Effector memory CD4-positive, alpha-beta T cell (primary cell): ENCODE measurements at regions not wholly inside any gene's neighbourhood (a gene's known extent, or its start where the extent isn't known, plus 50 kb on each side); places are given as distances from the start of the nearest gene placed in this dataset.
"Not testable (repeated sequence)": the region's sequence is repeated elsewhere in the genome, so short reads cannot be mapped to it uniquely, and the experiment has no call there.

ENCODE experiments used
- DNase-seq, 3 donors: peaks; one replicate each; pipeline ENCODE4 v3.0.0-alpha.2; 2020
- H3K27ac ChIP-seq: 2 replicates; pipeline ENCODE4 v1.7.0; 2013; ENCODE audit warnings: mild to moderate bottlenecking, low read length, moderate library complexity; ENCODE audit not compliant: insufficient read depth, poor library complexity, severe bottlenecking
- H3K27me3 ChIP-seq: replicated peaks from 2 replicates; pipeline ENCODE4 v1.7.0; 2013; ENCODE audit warnings: mild to moderate bottlenecking, low read length; ENCODE audit not compliant: insufficient read depth, control insufficient read depth, poor library complexity, severe bottlenecking
- H3K36me3 ChIP-seq: 2 replicates; pipeline ENCODE4 v1.7.0; 2013; ENCODE audit warnings: mild to moderate bottlenecking, low read length, moderate library complexity; ENCODE audit not compliant: control insufficient read depth, insufficient read depth
- H3K4me1 ChIP-seq: 2 replicates; pipeline ENCODE4 v1.7.0; 2013; ENCODE audit warnings: low read length, mild to moderate bottlenecking; ENCODE audit not compliant: control insufficient read depth, insufficient read depth, poor library complexity, severe bottlenecking
- H3K4me3 ChIP-seq: 2 replicates; pipeline ENCODE4 v1.7.0; 2013; ENCODE audit warnings: low read length, low read depth, mild to moderate bottlenecking; ENCODE audit not compliant: insufficient read depth, poor library complexity, severe bottlenecking
- H3K9me3 ChIP-seq: 2 replicates; pipeline ENCODE4 v1.7.0; 2013; ENCODE audit warnings: mild to moderate bottlenecking, low read length, moderate library complexity; ENCODE audit not compliant: control insufficient read depth

DNA sequence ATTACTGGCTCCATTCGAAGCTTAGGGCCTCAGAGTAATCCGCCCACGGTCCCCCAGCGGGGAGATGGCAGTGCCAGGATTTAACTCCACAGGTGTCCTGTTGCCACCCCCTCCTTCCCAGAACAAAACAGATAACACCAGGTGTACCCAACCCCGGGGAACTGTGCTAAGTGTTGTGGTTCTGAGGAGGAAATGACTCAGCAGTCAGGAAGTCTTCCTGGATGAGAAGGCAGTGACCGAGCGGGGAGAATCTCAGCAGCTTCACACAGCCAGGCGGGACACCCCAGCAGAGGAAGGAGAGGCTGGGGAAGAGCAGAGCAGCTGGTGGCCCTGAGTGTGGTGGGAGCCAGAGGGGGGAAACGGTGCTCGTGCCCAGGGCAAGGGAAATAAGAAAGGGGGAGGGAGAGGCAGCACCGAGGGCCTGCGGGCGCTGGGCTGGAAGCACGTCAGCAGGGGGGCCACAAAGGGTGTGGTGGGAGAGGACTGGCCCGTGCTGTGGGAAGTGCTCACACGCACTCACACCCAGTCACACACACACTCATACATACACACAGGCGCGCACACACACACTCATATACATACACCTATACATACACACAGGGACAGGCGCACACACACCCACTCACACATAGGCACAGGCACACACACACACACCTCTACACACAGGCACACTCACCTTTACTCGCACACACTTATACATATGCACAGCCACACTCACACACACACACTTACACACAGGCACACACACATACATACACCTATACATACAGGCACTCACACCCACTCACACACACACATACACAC lies 59.8 kb upstream of the CHST15 start:
- Histone ChIP-seq H3K9me3 (no peaks in the 10 kb centered on the region), H3K4me3 (peak overlapping the region; percentile 34), H3K36me3 (no peaks in the 10 kb centered on the region), H3K27me3 (no peaks in the 10 kb centered on the region), H3K4me1 (peaks cover 16% of the 10 kb centered on the region), H3K27ac (no peak overlapping the region)
- peak in 2 of 3 donors; percentile 11 to 17 for DNase-seq

DNA sequence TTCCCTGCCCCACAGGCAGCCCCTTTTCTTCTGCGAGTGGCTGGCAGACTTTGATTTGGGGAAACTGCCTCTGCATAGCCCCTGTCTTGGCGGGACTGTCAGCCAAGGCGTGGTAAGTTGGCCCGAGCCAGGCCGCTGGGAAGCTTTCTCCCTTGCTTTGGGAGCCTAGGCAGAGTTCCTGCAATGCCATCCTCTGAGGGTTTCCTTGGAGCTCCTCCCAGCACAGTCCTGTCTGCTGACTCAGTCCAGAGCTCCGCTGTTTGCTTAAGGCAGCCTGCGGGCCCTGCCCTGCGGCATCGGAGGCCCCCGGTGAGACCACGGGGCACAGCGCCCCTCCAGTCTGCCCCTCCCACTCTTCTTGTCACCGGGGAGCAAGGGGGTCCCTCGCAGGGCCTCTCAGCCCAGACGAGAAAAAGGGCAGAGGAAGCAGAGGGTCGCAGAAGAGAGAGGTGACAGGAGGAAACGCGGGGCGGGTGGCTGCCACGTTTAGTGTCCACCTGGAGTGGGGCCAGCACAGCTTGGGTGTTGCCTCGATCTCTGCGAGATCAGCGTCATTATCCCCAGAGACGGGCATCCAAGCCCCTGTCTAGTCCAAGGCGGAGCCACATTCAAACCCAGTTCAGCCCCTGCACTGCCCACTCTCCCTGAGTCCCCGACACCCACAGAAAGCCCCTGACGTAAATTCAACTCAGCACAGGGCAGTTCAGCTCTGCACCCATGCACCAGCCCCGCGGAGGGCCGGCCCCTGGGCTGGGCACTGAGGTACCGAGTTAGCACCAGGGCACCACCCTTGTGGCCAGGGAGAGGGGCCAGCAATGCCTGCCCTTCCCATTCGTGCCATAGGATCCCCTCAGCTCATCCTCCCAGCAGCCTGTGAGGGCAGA lies 59.0 kb upstream of the CHST15 start:
- Histone ChIP-seq H3K27me3 (no peaks in the 10 kb centered on the region), H3K36me3 (no peaks in the 10 kb centered on the region), H3K9me3 (no peaks in the 10 kb centered on the region), H3K4me3 (peak overlapping the region; percentile 34), H3K4me1 (peaks cover 16% of the 10 kb centered on the region), H3K27ac (no peak overlapping the region)
- no peak for DNase-seq

DNA sequence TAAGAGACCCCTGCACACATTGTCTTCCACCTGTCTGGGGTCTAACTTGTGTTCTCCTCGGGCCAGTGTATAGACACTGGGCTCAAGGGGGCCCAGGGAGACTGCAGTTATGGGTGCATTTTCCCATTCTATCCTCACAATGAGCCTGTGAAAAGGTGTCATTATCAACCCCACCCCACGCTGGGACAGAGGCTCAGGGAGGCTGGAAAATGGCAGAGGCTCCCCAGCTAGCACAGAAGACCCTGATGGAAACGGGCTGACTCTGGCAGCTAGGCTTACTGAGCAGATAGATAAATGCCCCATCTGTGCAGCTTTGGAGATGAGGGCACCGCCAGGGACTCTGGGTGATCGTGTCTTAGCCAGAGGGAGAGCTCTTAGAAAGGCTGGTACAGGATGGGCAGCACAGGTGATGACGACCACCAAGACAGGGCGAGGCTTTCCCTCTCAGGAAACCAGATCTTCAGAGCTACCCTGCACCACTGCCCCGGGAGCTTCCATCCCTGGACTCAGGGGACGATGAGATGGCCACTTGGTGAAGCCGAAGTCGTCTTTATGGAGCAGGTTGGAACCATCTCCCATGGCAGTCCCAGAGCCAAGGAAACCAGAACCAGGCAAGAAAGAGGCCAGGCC lies 58.2 kb upstream of the CHST15 start:
- no peaks in the 10 kb centered on the region for H3K9me3 ChIP-seq
- DNase-seq: no peak
- H3K4me3 ChIP-seq: no peak overlapping the region
- H3K36me3 ChIP-seq: no peaks in the 10 kb centered on the region
- peaks cover 16% of the 10 kb centered on the region for H3K4me1 ChIP-seq
- no peak overlapping the region for H3K27ac ChIP-seq
- H3K27me3 ChIP-seq: no peaks in the 10 kb centered on the region

DNA sequence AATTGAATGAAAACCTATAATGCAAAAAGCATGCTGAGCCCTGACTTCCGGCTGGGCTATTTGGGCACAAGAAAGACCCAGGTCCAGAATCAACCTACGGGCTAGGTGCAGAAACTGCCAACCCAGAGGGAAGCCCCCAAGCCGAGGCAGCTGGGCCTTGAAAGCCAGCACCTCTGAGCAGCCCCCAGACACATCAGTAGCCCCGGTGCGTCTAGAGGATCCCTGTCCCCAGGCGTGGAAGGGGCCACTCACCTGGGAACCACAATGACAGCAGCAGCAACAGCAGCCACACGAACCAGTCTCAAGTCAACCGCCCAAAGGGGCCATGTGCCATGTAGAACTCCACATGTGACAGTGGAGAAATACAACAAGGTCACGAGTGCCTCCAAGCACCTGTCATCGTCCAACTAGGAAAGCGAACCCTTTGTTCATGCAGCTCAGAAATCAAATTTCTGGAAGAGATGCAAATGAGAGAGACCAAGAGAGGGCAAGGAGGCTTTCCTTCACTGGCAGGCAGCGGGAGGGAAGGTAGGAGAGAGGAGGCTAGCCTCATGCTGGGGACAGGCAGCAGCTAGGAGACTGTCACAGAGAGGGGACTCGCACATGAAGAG lies 57.5 kb upstream of the CHST15 start:
- Histone ChIP-seq H3K9me3 (no peaks in the 10 kb centered on the region), H3K27ac (no peak overlapping the region), H3K36me3 (no peaks in the 10 kb centered on the region), H3K4me1 (peaks cover 16% of the 10 kb centered on the region), H3K27me3 (no peaks in the 10 kb centered on the region), H3K4me3 (no peak overlapping the region)
- no peak for DNase-seq

DNA sequence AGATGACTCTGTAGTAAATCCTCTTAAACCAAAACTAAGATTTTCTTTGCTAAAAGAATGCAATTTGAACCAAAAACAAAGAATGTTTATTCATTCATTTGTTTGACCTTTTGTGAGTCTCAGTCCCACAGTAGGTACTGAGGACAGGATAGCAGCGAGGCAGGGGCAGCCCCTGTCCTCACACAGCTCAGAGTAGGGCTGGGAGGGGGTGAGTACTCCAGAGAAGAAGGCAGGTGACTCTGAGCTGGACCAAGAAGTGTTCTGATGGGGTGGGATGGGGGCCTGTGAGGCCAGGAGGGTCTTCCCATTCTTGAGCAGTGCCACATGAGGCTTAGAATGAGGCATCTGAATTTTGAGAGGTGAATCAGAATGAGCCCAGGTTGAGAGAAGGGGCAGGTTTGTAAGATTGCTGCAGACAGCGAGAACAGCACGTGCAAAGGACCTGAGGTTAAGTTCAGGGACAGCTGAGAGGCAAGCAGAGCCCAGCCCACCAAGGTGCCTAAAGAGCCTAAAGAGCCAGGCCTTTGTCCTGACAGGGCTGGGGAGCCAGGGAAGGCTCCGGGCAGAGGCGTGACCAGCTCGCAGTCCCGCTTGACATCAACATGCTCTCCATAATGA lies 56.9 kb upstream of the CHST15 start:
- no peaks in the 10 kb centered on the region for H3K9me3 ChIP-seq
- H3K27ac ChIP-seq: no peak overlapping the region
- DNase-seq: no peak
- no peaks in the 10 kb centered on the region for H3K27me3 ChIP-seq
- no peak overlapping the region for H3K4me3 ChIP-seq
- no peaks in the 10 kb centered on the region for H3K36me3 ChIP-seq
- H3K4me1 ChIP-seq: peaks cover 16% of the 10 kb centered on the region

DNA sequence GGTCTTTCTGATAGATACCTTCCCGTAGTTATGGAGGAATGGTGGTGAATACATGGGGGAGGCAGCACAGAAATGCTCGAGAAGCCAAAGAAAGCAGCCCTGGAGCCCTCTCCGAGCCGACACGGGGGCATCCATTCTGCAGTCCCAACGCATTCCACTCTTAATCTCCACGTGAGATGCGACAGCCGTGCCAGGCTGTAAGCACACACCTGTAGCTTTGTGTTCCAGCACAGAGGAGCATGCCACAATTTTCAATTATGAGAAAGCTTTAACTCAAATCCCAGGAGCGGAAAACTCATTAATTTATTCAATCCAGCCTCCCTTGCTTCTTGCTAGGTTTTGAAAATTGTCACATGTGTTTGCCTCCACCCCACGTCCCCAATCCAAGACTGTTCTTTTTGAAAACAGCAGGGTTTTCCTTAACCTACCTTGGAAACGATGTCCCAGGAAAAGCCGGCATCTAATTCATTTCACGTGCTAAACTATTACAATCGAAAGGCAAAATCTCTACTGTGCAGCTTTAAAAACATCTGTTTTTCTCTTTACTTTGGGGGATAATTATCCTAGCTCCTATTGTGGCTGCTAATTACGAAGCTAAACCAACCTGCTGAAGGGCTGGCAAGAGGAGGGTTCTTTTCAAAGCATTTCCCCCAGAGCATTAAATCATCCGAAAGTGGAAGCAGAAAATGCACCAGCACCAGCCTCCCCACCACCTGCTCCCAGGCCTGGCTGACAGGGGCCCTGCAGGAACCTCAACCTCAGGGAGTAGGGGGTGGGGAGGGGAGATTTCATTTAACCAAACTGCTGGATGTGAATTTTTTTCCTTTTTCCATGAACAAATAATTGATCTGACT lies 56.0 kb upstream of the CHST15 start:
- H3K27ac ChIP-seq: no peak overlapping the region
- H3K9me3 ChIP-seq: no peaks in the 10 kb centered on the region
- peaks cover 16% of the 10 kb centered on the region for H3K4me1 ChIP-seq
- no peak for DNase-seq
- H3K27me3 ChIP-seq: no peaks in the 10 kb centered on the region
- no peaks in the 10 kb centered on the region for H3K36me3 ChIP-seq
- H3K4me3 ChIP-seq: no peak overlapping the region

DNA sequence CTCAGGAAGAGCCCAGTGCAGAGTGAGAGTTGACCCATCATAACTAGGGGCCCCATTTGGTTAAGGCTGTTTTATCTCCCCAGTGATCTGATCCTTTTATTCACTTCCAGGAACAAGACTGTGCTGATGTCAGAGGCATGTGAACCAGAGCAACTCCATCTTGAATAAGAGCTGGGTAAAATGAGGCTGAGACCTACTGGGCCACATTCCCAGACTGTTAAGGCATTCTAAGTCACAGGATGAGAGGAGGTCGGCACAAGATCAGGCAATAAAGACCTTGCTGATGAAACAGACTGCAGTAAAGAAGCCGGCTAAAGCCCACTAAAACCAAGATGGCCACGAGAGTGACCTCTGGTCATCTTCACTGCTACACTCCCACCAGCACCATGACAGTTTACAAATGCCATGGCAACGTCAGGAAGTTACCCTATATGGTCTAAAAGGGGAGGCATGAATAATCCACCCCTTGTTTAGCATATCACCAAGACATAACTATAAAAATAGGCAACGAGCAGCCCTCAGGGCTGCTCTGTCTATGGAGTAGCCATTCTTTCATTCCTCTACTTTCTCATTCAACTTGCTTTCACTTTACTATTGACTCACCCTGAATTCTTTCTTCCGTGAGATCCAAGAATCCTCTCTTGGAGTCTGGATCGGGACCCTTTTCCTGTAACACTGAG lies 55.3 kb upstream of the CHST15 start:
- H3K4me3 ChIP-seq, H3K27ac ChIP-seq, H3K9me3 ChIP-seq, H3K27me3 ChIP-seq, H3K36me3 ChIP-seq, DNase-seq: not testable (repeated sequence)
- peaks cover 16% of the 10 kb centered on the region for H3K4me1 ChIP-seq

DNA sequence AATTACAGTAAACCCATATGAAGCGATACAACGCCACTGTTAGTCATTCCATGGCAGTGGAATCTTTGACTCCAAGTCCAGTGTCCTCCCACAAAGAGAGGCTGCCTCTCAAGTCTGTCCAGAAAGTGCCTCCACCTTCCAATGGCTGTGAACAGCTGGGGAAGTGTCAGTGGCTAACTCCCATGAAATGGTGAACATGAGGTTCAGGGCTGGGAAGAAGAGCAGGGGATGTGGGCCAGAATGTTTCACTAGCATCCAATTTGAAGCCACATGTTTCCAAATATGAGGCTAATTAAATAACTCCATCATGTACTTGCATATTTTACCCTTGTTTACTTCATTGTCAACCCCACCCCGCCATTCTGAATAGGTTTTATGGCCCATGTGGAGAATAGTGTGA lies 53.1 kb upstream of the CHST15 start:
- DNase-seq: no peak
- no peak overlapping the region for H3K4me3 ChIP-seq
- no peaks in the 10 kb centered on the region for H3K27me3 ChIP-seq
- H3K36me3 ChIP-seq: no peaks in the 10 kb centered on the region
- H3K4me1 ChIP-seq: no peaks in the 10 kb centered on the region
- no peak overlapping the region for H3K27ac ChIP-seq
- no peaks in the 10 kb centered on the region for H3K9me3 ChIP-seq
